ENCODE measurements at regions not wholly inside any gene's neighbourhood (a gene's known extent, or its start where the extent isn't known, plus 50 kb on each side); places are given as distances from the start of the nearest gene placed in this dataset.

GRCh38 chr1:5746611-5747425, 245.4 kb downstream of the NPHP4 start:
- Histone ChIP-seq H3K4me1 (ENCODE audit: control insufficient read depth, low read depth, low read length) (peaks cover 11% of the 10 kb centered on the region), H3K4me3 (ENCODE audit: low read length) (no peak overlapping the region), H3K27me3 (ENCODE audit: control insufficient read depth, insufficient read depth, low read length) (no peaks in the 10 kb centered on the region), H3K36me3 (ENCODE audit: control insufficient read depth, low read depth, low read length) (no peaks in the 10 kb centered on the region), H3K9me3 (ENCODE audit: control insufficient read depth, low read depth, low read length) (no peaks in the 10 kb centered on the region), H3K27ac (ENCODE audit: low read length) (no peak overlapping the region), H3K9ac (ENCODE audit: low read length) (no peak overlapping the region)

- no peaks in the 10 kb centered on the region for H3K9me3 ChIP-seq (ENCODE audit: control insufficient read depth, low read depth, low read length)
- H3K9ac ChIP-seq (ENCODE audit: low read length) = no peak overlapping the region
- H3K4me1 ChIP-seq (ENCODE audit: control insufficient read depth, low read depth, low read length) = peaks cover 7% of the 10 kb centered on the region
- H3K27me3 ChIP-seq (ENCODE audit: control insufficient read depth, insufficient read depth, low read length) = no peaks in the 10 kb centered on the region
- H3K36me3 ChIP-seq (ENCODE audit: control insufficient read depth, low read depth, low read length) = no peaks in the 10 kb centered on the region
- no peak overlapping the region for H3K4me3 ChIP-seq (ENCODE audit: low read length)
- no peak overlapping the region for H3K27ac ChIP-seq (ENCODE audit: low read length)
Observed at GRCh38 chr1:5745800-5746610, 246.2 kb downstream of the NPHP4 start.

- Histone ChIP-seq H3K9ac (ENCODE audit: low read length) (no peak overlapping the region), H3K4me3 (ENCODE audit: low read length) (no peak overlapping the region), H3K9me3 (ENCODE audit: control insufficient read depth, low read depth, low read length) (no peaks in the 10 kb centered on the region), H3K27me3 (ENCODE audit: control insufficient read depth, insufficient read depth, low read length) (no peaks in the 10 kb centered on the region), H3K27ac (ENCODE audit: low read length) (no peak overlapping the region), H3K36me3 (ENCODE audit: control insufficient read depth, low read depth, low read length) (no peaks in the 10 kb centered on the region), H3K4me1 (ENCODE audit: control insufficient read depth, low read depth, low read length) (peaks cover 7% of the 10 kb centered on the region)
Observed at GRCh38 chr1:5744911-5745799, 247.1 kb downstream of the NPHP4 start.

- H3K4me3 ChIP-seq (ENCODE audit: low read length) = no peak overlapping the region
- no peaks in the 10 kb centered on the region for H3K27me3 ChIP-seq (ENCODE audit: control insufficient read depth, insufficient read depth, low read length)
- H3K36me3 ChIP-seq (ENCODE audit: control insufficient read depth, low read depth, low read length) = no peaks in the 10 kb centered on the region
- H3K9ac ChIP-seq (ENCODE audit: low read length) = no peak overlapping the region
- no peak overlapping the region for H3K27ac ChIP-seq (ENCODE audit: low read length)
- peaks cover 7% of the 10 kb centered on the region for H3K4me1 ChIP-seq (ENCODE audit: control insufficient read depth, low read depth, low read length)
- no peaks in the 10 kb centered on the region for H3K9me3 ChIP-seq (ENCODE audit: control insufficient read depth, low read depth, low read length)
Observed at GRCh38 chr1:5744341-5744740, 247.9 kb downstream of the NPHP4 start.

- H3K36me3 ChIP-seq (ENCODE audit: control insufficient read depth, low read depth, low read length) = no peaks in the 10 kb centered on the region
- H3K9me3 ChIP-seq (ENCODE audit: control insufficient read depth, low read depth, low read length) = no peaks in the 10 kb centered on the region
- no peak overlapping the region for H3K27ac ChIP-seq (ENCODE audit: low read length)
- H3K9ac ChIP-seq (ENCODE audit: low read length) = no peak overlapping the region
- peaks cover 7% of the 10 kb centered on the region for H3K4me1 ChIP-seq (ENCODE audit: control insufficient read depth, low read depth, low read length)
- H3K27me3 ChIP-seq (ENCODE audit: control insufficient read depth, insufficient read depth, low read length) = no peaks in the 10 kb centered on the region
- H3K4me3 ChIP-seq (ENCODE audit: low read length) = no peak overlapping the region
Observed at GRCh38 chr1:5743435-5744095, 248.7 kb downstream of the NPHP4 start.

GRCh38 chr1:5742801-5743200, 249.4 kb downstream of the NPHP4 start:
- Histone ChIP-seq H3K9ac (ENCODE audit: low read length) (no peak overlapping the region), H3K27me3 (ENCODE audit: control insufficient read depth, insufficient read depth, low read length) (no peaks in the 10 kb centered on the region), H3K36me3 (ENCODE audit: control insufficient read depth, low read depth, low read length) (no peaks in the 10 kb centered on the region), H3K4me1 (ENCODE audit: control insufficient read depth, low read depth, low read length) (peaks cover 7% of the 10 kb centered on the region), H3K27ac (ENCODE audit: low read length) (no peak overlapping the region), H3K4me3 (ENCODE audit: low read length) (no peak overlapping the region), H3K9me3 (ENCODE audit: control insufficient read depth, low read depth, low read length) (no peaks in the 10 kb centered on the region)

GRCh38 chr1:5742032-5742431, 250.2 kb downstream of the NPHP4 start:
- Histone ChIP-seq H3K27ac (ENCODE audit: low read length) (no peak overlapping the region), H3K27me3 (ENCODE audit: control insufficient read depth, insufficient read depth, low read length) (no peaks in the 10 kb centered on the region)

GRCh38 chr1:5740865-5741860, 251.1 kb downstream of the NPHP4 start:
- Histone ChIP-seq H3K4me1 (ENCODE audit: control insufficient read depth, low read depth, low read length) (no peaks in the 10 kb centered on the region), H3K9me3 (ENCODE audit: control insufficient read depth, low read depth, low read length) (no peaks in the 10 kb centered on the region), H3K4me3 (ENCODE audit: low read length) (no peak overlapping the region), H3K27me3 (ENCODE audit: control insufficient read depth, insufficient read depth, low read length) (no peaks in the 10 kb centered on the region), H3K27ac (ENCODE audit: low read length) (no peak overlapping the region), H3K36me3 (ENCODE audit: control insufficient read depth, low read depth, low read length) (no peaks in the 10 kb centered on the region), H3K9ac (ENCODE audit: low read length) (no peak overlapping the region)

More at GRCh38 chr1:5742032-5742431, 250.2 kb downstream of the NPHP4 start:
- H3K4me3 ChIP-seq (ENCODE audit: low read length) = no peak overlapping the region
- no peaks in the 10 kb centered on the region for H3K36me3 ChIP-seq (ENCODE audit: control insufficient read depth, low read depth, low read length)
- no peak overlapping the region for H3K9ac ChIP-seq (ENCODE audit: low read length)
- H3K4me1 ChIP-seq (ENCODE audit: control insufficient read depth, low read depth, low read length) = peaks cover 4% of the 10 kb centered on the region
- no peaks in the 10 kb centered on the region for H3K9me3 ChIP-seq (ENCODE audit: control insufficient read depth, low read depth, low read length)

GRCh38 chr1:5740450-5740849, 251.8 kb downstream of the NPHP4 start:
- Histone ChIP-seq H3K27ac (ENCODE audit: low read length) (no peak overlapping the region), H3K9me3 (ENCODE audit: control insufficient read depth, low read depth, low read length) (no peaks in the 10 kb centered on the region), H3K36me3 (ENCODE audit: control insufficient read depth, low read depth, low read length) (no peaks in the 10 kb centered on the region), H3K9ac (ENCODE audit: low read length) (no peak overlapping the region), H3K4me3 (ENCODE audit: low read length) (no peak overlapping the region), H3K4me1 (ENCODE audit: control insufficient read depth, low read depth, low read length) (no peaks in the 10 kb centered on the region), H3K27me3 (ENCODE audit: control insufficient read depth, insufficient read depth, low read length) (no peaks in the 10 kb centered on the region)

- no peak overlapping the region for H3K27ac ChIP-seq (ENCODE audit: low read length)
Observed at GRCh38 chr1:5739561-5740078, 252.6 kb downstream of the NPHP4 start.

More at GRCh38 chr1:5739561-5740078, 252.6 kb downstream of the NPHP4 start:
- Histone ChIP-seq H3K4me3 (ENCODE audit: low read length) (no peak overlapping the region), H3K27me3 (ENCODE audit: control insufficient read depth, insufficient read depth, low read length) (no peaks in the 10 kb centered on the region), H3K36me3 (ENCODE audit: control insufficient read depth, low read depth, low read length) (no peaks in the 10 kb centered on the region), H3K9ac (ENCODE audit: low read length) (no peak overlapping the region), H3K4me1 (ENCODE audit: control insufficient read depth, low read depth, low read length) (no peaks in the 10 kb centered on the region), H3K9me3 (ENCODE audit: control insufficient read depth, low read depth, low read length) (no peaks in the 10 kb centered on the region)
